Astrocyte of the spinal cord (primary cell): ENCODE measurements at regions not wholly inside any gene's neighbourhood (a gene's known extent, or its start where the extent isn't known, plus 50 kb on each side); places are given as distances from the start of the nearest gene placed in this dataset.

Experiments
- DNase-seq: peaks from one replicate; pipeline ENCODE4 v3.0.0; 2011; ENCODE audit warnings: low read depth, low spot score
- H3K4me3 ChIP-seq: 2 replicates; pipeline ENCODE4 v1.5.1; 2011; ENCODE audit warnings: low read depth, mild to moderate bottlenecking, low read length, moderate library complexity
- CTCF ChIP-seq: IDR thresholded peaks from 2 replicates; pipeline ENCODE4 v1.5.1; 2012; ENCODE audit warnings: low read depth, mild to moderate bottlenecking, low read length, inconsistent platforms
- in situ Hi-C: cut with HindIII; loops from 2 replicates; pipeline ENCODE4 v1.10.0; 2017; ENCODE audit warnings: low sequenced_read_pairs

GRCh38 chr4:27206009-27206408, 345.4 kb downstream of the STIM2 start:
- no peak for DNase-seq
- TF ChIP-seq CTCF: no peak
- no peak overlapping the region for H3K4me3 ChIP-seq
- in situ Hi-C loops: no loop called here

GRCh38 chr4:27210956-27211355, 350.3 kb downstream of the STIM2 start:
- in situ Hi-C loops: no loop called here
- DNase-seq: no peak
- H3K4me3 ChIP-seq: no peak overlapping the region
- TF ChIP-seq CTCF: no peak

GRCh38 chr4:27214010-27214409, 353.4 kb downstream of the STIM2 start:
- DNase-seq: no peak
- in situ Hi-C loops: no loop called here
- no peak for TF ChIP-seq CTCF

GRCh38 chr4:27215220-27215826, 354.7 kb downstream of the STIM2 start:
- DNase-seq: no peak
- no peak for TF ChIP-seq CTCF
- in situ Hi-C loops: no loop called here
- H3K4me3 ChIP-seq: no peak overlapping the region

More at GRCh38 chr4:27214010-27214409, 353.4 kb downstream of the STIM2 start:
- no peak overlapping the region for H3K4me3 ChIP-seq

- H3K4me3 ChIP-seq: no peak overlapping the region
- in situ Hi-C loops: no loop called here
- peak; percentile 45 for DNase-seq
- TF ChIP-seq CTCF: no peak
Observed at GRCh38 chr4:27217261-27217769, 356.7 kb downstream of the STIM2 start.

- DNase-seq: no peak
- no peak overlapping the region for H3K4me3 ChIP-seq
- TF ChIP-seq CTCF: no peak
- in situ Hi-C loops: no loop called here
Observed at GRCh38 chr4:27218013-27218412, 357.4 kb downstream of the STIM2 start.
